HEK293T (cell line): ENCODE measurements at regions not wholly inside any gene's neighbourhood (a gene's known extent, or its start where the extent isn't known, plus 50 kb on each side); places are given as distances from the start of the nearest gene placed in this dataset.

Experiments used
- CTBP1 ChIP-seq: fragments of 450-650 bp; IDR thresholded peaks from 2 replicates; pipeline ENCODE4 v1.6.1; 2016; ENCODE audit warnings: borderline replicate concordance
- FOXA1 ChIP-seq: fragments of 450-650 bp; IDR thresholded peaks from 2 replicates; pipeline ENCODE4 v1.6.1; 2016; ENCODE audit warnings: mild to moderate bottlenecking
- FOXK2 ChIP-seq: fragments of 450-650 bp; IDR thresholded peaks from 2 replicates; pipeline ENCODE4 v1.6.1; 2016; ENCODE audit warnings: mild to moderate bottlenecking
- FOXM1 ChIP-seq: fragments of 450-650 bp; IDR thresholded peaks from 2 replicates; pipeline ENCODE4 v1.6.1; 2017; ENCODE audit warnings: mild to moderate bottlenecking, borderline replicate concordance
- HDGF ChIP-seq: fragments of 450-650 bp; IDR thresholded peaks from 2 replicates; pipeline ENCODE4 v1.6.1; 2017; ENCODE audit warnings: antibody characterized with exemption, borderline replicate concordance
- NFRKB ChIP-seq: fragments of 450-650 bp; IDR thresholded peaks from 2 replicates; pipeline ENCODE4 v1.6.1; 2016; ENCODE audit warnings: mild to moderate bottlenecking, moderate library complexity
- SP1 ChIP-seq: fragments of 450-650 bp; IDR thresholded peaks from 2 replicates; pipeline ENCODE4 v1.6.1; 2017
- SUZ12 ChIP-seq: fragments of 450-650 bp; IDR thresholded peaks from 2 replicates; pipeline ENCODE4 v1.6.1; 2016; ENCODE audit warnings: mild to moderate bottlenecking
- TARDBP ChIP-seq: fragments of 450-650 bp; IDR thresholded peaks from 2 replicates; pipeline ENCODE4 v1.6.1; 2016
- TF ChIP-seq, protein P1 (sequence below): fragments of 450-650 bp; IDR thresholded peaks from 2 replicates; pipeline ENCODE4 v1.6.1; 2016

- no peak for TF ChIP-seq FOXK2
- TF ChIP-seq FOXM1 = no peak
- TF ChIP-seq CTBP1 = no peak
- no peak for TF ChIP-seq HDGF
- TF ChIP-seq, protein P1, sequence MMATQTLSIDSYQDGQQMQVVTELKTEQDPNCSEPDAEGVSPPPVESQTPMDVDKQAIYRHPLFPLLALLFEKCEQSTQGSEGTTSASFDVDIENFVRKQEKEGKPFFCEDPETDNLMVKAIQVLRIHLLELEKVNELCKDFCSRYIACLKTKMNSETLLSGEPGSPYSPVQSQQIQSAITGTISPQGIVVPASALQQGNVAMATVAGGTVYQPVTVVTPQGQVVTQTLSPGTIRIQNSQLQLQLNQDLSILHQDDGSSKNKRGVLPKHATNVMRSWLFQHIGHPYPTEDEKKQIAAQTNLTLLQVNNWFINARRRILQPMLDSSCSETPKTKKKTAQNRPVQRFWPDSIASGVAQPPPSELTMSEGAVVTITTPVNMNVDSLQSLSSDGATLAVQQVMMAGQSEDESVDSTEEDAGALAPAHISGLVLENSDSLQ = no peak
- no peak for TF ChIP-seq TARDBP
- TF ChIP-seq SP1 = no peak
- no peak for TF ChIP-seq NFRKB
- TF ChIP-seq FOXA1 = no peak
- TF ChIP-seq SUZ12 = no peak
These were observed 86.5 kb upstream of the CST7 start for GRCh38 chr20:24862606-24863005.
